ENCODE measurements at regions not wholly inside any gene's neighbourhood (a gene's known extent, or its start where the extent isn't known, plus 50 kb on each side); places are given as distances from the start of the nearest gene placed in this dataset.
"Not testable (repeated sequence)": the region's sequence is repeated elsewhere in the genome, so short reads cannot be mapped to it uniquely, and the experiment has no call there.

DNA sequence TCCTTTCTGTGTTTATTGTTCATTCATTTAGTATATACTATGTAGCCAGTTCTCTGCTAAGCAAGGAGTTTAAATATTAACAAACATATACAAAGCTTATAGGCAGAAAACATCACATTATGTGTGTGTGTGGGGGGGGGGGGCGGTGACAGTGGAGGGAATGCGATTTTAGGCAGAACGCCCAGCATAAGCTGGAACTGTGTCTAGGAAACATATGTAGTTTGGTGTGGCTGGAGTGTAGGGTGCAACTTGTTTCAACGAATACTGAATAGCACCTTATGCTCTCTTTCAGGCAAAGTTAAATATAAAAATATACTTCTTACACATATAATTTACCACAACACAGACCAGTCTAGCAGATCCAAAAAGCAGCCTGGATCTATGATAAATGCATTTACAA lies 980.6 kb downstream of the SLC6A15 start:
- no peak for DNase-seq (ENCODE audit: low spot score)

DNA sequence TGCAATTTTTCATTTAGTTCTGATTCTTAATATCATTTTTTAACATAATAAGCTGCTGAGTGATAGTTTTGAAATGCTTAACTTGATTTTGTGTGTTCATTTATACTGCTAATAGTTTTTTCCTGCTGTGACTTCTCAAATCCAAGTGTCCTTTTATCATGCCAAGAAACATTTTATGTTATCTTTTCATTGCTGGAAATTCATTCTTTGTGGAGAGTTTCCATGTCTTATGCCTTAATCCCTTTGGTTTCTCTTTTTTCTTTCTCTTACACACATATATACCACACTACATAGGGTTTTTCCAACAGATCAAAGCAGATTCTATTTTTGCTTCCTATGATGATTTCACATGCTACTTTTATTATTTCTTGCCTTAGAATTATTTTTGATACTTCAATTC lies 981.1 kb downstream of the SLC6A15 start:
- DNase-seq (ENCODE audit: low spot score) = no peak

DNA sequence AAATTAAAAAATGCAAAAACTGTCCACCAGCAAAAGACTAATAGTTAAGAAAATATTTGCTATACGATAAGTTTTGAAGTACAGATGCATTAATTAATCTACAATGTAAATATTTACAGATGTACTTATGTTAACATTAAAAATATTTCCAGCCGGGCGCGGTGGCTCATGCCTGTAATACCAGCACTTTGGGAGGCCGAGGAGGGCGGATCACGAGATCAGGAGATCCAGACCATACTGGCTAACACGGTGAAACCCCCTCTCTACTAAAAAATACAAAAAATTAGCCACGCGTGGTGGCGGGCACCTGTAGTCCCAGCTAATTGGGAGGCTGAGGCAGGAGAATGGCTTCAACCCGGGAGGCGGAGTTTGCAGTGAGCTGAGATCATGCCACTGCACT lies 982.8 kb downstream of the SLC6A15 start:
- not testable (repeated sequence) for DNase-seq (ENCODE audit: low spot score)

DNA sequence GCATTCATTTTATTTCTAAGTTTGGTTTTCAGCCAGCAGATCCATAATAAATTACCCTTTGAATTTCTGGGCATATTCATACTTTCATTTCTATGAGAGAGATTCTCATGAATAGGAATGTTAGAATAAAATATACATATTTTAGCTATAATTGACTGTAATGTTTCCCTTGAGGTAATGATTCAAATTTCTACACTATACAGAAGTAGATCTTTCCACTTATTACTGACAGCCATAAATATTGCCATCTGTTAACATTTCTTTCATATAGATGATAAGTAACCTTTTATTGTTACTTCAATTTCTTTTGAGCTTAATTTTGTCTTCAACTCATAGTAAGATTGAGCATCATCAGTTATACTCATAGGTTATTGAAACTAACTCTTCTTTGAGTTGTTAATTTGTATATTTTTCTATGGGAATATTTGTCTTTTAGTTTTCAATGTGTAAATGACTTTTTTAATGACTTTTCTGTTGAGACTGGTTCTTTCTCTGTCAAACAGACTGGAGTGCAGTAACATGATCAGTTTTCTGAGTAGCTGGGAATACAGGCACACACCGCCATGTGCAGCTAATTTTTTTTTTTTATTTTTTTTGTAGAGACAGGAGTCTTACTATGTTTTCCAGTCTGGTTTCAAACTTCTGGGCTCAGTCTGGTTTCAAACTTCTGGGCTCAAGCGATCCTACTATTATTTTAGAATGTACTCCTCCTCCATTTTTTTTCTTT lies 991.6 kb downstream of the SLC6A15 start:
- no peak for DNase-seq (ENCODE audit: low spot score)

DNA sequence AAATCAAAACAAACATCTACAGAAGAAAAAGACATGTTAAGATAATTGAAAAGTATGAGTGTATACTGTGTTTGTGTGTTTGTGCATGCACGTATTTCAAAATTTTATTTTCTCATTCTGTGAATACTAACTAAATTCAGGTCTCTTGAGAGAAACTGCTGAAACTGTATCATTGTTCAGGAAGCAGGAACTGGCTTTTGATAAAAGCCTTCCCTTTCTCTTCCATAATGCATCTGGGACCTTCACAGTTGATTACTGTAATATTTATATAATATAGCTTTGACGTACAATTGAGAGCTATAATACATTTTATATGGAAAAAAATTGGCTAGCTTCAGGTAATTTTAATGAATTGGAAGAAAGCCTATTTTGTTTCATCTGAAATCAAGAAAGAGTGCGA lies 993.5 kb downstream of the SLC6A15 start:
- DNase-seq (ENCODE audit: low spot score) = no peak

DNA sequence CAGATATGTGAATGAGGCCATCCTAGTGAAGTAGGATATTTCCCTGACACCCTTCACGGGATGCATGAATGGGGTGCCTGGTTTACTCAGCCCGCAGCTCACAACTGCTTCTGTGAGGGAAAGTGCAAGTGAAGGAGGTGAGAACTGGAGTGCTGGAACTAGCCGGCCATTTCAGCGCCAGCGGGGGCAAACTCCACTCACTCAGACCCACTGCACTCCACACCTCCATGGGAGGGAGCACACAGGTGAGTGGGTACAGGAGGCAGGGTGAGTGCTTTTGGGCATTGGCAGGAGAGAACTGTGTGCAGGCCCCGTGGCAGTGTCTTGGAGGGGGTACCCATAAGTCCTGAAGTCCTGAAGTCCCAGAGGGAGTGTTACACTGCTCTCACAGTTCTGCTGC lies 1008.4 kb downstream of the SLC6A15 start:
- DNase-seq (ENCODE audit: low spot score) = no peak

DNA sequence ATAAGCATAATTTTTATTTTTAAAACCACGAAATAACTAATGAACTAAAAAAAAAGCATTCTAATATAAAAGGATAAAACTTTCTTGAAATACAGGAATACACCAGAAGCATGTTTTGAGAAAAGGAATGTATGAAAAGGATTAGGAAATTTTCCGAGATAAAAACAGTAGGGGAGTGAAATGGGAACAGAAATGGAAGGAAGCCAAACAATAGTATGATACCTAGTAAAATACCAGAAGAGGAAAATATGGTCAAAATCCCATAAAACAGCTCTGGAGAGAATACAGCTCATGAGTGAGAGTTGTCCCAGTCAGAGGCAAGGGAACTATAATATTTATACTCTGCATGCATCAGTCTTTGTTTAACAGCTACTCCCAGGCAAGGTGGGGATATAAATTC lies 1016.2 kb downstream of the SLC6A15 start:
- no peak for DNase-seq (ENCODE audit: low spot score)

DNA sequence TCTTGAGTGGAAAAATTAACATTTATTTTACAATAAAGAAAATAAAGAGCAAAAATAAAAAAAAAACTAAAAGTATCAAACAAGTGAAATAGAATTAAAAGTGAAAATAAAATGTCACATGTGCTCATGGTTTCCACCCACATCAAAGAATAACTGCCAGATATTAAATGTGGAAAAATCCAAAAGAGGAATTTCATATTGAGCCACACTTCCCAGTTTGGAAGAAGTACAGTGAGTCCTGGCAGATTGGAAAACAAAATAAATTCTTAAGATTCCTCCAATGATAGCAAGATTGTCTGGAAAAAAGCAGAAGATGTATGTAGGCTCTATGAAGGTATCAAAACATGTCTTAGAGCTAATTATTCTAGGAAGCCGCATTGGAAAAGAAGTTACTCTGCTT lies 1019.5 kb downstream of the SLC6A15 start:
- DNase-seq (ENCODE audit: low spot score) = no peak

DNA sequence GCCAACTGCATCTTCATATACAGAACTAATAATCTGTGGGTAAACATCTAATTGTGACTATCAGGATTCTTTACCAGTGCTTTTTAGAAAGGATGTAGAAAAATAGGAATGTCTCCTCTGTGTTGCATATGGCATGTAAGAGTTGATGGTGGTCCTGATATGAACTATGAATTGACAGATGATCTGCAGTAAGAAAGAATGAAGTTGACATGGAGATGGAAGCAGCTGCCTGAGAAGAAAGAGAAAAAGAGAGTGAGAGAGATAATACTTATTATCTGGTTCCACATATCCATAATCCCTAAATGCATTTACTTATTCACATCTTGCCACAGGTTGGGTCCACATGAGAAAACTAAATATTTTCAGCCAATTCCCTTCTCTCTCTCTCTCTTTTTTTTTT lies 1022.9 kb downstream of the SLC6A15 start:
- no peak for DNase-seq (ENCODE audit: low spot score)

DNA sequence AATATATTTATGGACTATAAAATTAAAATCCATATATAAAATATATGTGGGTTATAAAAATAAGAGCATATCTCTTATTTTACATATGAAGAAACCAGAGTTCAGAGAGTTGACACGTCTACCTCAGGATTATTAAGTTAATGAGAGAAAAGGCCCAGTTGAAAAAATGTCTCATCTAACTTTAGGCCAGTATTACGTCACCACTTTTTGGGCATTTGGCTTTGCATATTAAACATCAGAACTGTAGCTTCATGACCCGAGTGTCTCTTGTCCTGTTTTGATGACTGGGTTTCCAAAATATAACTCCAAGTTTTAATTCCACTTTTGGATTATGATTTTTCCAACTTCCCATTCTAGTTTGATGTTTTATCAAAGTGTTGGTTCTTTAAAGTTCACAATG lies 1026.1 kb downstream of the SLC6A15 start:
- no peak for DNase-seq (ENCODE audit: low spot score)

DNA sequence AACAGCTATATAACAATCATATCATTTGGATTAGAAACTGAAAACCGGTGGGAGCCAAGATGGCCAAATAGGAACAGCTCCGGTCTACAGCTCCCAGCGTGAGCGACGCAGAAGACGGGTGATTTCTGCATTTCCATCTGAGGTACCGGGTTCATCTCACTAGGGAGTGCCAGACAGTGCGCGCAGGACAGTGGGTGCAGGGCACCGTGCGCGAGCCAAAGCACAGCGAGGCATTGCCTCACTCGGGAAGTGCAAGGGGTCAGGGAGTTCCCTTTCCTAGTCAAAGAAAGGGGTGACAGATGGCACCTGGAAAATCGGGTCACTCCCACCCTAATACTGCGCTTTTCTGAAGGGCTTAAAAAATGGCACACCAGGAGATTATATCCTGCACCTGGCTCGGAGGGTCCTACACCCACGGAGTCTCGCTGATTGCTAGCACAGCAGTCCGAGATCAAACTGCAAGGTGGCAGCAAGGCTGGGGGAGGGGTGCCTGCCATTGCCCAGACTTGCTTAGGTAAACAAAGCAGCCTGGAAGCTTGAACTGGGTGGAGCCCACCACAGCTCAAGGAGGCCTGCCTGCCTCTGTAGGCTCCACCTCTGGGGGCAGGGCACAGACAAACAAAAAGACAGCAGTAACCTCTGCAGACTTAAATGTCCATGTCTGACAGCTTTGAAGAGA lies 1041.5 kb downstream of the SLC6A15 start:
- not testable (repeated sequence) for DNase-seq (ENCODE audit: low spot score)

DNA sequence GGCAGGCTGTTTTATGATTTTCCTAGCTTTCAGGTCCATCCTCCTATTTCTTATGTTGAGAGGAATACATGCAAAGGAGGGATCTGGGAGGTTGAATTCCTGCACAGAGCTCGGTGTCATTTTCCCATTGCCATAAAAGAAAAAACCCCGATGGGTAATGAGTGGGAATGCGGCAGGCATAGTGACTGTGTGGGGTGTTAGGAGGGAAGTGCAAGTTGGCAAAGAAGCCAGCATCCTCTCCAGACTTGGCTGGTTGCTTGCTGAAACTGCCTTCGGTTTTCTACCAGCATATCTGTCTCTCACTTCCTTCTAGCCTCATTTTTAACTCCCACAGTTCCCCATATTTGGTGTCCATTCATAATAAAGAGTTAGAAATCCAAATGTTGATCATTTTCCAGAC lies 1046.1 kb downstream of the SLC6A15 start:
- no peak for DNase-seq (ENCODE audit: low spot score)

DNA sequence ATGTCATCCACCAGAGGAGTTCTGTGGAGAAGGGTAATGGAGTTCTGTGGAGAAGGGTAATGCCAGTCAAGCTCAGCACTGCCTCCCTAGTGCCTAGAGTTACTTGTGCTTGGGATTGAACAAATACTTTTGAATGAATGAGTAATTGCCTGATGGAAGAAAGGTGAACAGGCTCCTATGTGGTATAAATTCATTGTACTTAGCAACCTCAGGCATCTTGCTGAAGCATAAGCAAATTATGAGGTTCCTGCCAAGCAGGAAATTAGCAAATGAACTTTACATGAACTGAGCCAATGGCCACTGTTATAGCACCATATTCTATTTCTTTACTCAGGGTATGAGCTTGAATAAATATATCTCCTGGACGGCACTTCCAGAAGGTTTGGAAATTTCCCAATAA lies 1047.2 kb downstream of the SLC6A15 start:
- DNase-seq (ENCODE audit: low spot score) = no peak

DNA sequence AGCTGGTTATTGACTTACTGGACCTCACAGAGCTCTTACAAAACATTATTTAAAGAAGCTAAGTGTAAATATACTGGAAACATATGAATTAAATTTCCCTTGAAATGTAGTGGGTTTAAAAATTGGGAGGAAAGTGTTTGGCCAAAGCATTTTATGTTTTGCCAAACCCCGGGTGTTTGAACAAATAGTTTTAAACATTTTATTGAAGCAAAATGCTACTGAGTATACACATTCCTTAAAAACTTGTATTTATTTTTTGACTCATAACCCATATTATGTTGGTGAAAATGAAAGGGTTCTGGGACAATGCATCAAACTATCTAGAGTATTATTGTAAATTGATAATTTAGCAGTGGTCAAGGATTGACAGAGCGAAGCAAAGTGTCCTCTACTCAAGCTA lies 1048.5 kb downstream of the SLC6A15 start:
- DNase-seq (ENCODE audit: low spot score) = no peak

DNA sequence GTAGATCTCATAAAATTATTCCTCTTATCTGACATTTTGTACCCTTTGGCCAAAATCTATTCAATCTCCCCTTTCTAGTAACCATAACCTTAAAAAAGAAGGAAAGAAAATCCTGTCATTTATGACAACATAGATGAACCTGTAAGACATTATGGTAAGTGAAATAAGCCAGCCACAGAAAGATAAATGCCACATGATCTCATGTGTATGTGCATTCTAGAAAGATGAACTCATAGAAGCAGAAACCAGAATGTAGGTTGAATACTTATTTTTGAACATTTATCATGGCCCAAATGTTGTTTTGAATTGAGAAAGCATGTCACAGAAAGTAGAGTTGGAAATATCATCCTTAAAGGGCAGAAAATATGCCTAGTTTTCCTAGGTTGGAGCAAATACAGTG lies 1053.6 kb downstream of the SLC6A15 start:
- DNase-seq (ENCODE audit: low spot score) = no peak

DNA sequence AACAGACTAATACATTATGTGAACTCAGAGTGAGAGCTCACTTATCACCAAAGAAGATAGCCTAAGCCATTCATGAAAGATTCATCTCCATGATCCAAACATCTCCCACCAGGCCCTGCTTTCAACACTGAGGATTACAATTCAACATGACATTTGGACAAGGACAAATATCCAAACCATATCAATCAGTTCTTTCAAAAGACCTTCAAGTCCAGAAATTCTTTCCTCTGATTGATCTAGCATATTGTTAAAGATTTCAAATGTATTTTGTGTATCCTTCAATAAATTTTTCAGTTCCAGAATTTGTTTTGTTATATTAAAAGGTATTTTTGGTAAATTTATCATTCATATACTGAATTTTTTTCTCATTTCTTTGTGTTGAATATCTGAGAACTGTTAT lies 1055.8 kb downstream of the SLC6A15 start:
- no peak for DNase-seq (ENCODE audit: low spot score)

DNA sequence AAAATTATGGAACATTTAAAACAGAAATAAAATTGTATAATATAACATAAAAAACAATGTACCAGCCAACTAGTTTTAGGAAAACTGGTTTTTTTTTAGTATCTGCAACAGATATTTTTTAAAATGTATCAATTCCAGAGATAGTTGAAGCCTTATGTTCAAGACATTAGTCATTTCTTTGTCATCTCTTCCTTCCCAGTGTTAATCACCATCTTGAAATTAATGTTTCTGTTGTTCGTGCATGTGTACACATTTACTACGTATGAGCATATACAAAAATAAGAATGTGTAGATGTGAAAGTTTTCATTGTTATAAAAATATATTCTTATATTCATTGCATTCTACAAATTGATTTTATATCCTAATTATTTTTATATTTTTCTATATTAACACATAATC lies 1062.1 kb downstream of the SLC6A15 start:
- DNase-seq (ENCODE audit: low spot score) = no peak

DNA sequence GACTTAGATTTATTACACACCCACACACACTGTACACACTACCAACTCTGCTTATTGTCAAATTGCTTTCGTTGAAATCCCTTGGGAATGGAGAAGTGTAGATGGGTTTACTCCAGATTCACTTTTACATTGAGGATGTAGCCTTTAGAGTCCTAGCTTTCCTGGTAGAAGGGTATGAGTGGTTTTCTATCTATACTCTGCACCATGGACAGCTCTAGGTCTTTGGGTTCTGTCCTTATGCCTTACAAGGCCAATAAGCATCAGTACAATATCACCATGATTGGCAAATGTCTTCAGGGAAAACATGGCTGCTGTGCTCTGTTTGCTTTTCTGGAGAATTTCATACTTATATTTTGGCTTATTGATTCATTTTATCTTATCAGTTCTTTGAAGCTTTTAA lies 1063.9 kb downstream of the SLC6A15 start:
- DNase-seq (ENCODE audit: low spot score) = no peak

DNA sequence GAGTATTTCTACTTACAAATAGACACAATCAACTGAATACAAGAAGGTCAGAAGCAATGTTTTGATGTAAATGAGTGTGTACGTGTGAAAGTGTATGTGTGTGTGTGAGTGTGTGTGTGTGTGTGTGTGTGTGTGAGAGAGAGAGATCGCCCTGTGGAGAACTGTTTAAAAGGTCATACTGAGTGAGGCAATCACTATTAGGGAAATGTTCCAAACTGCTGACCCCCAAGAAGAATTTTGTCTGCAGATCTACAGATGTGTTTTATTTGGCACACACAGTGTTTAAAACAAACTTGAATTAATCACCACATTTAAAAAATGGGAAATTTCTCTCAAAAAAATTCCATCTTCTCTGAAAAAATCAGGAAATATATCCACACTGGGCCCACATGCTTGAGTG lies 1069.1 kb downstream of the SLC6A15 start:
- DNase-seq (ENCODE audit: low spot score) = no peak

DNA sequence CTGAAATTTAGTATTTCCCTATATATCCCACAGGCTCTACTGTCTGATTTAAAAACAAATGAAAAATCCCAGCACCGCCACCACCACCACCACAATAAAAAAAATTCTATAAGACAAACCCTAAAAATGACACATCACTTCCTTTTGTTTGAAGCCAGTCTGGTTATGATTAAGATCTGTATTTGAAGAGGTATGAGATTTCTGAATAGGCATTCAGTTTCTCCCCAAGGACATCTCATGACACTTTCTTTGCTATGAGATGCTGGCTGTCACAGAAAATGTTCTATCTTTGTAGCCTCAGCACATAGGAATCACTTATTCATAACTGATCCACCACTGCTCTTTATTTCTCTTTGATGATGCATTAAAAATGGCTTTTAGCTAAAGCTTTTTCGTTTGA lies 1071.0 kb downstream of the SLC6A15 start:
- DNase-seq (ENCODE audit: low spot score) = no peak

DNA sequence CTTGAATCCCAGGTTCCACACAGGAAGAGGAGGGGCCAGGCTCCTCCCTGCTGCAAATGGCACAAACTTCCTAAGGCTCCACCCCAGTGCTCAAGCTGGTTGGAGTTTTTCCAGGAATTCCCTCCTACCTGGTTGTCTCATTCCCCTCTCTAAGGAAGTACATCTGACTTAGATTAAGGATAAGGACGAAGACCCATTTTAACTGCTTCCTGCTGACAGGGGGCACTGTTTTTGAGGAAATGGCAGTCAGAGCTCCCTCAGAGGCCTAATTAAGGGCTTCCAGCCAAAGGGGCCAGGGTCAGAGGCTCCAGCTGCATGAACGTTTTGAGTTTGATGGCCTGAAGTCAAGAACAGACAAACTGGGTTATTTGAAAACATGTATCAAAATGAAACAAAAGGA lies 1084.7 kb downstream of the SLC6A15 start:
- peak; percentile 14 for DNase-seq (ENCODE audit: low spot score)

DNA sequence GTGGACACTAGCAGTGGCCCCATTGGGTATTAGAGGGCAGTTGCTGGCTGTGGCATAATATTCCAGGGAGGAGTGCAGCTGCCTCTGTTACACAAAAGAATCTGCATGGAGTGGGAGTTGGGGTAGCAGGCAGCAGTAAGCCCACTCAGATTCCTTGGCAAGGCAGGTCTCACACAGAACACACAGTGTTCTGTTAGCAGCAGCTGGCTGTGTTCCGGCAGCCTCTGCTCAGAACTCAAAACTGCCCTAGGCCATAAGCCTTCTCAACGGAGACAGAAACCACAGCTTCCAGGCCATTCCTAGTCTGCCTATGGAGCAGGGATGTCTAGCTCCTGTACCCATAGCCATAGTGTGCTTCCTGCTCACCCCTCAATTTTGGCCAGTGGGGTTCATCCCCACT lies 1085.4 kb downstream of the SLC6A15 start:
- DNase-seq (ENCODE audit: low spot score) = no peak

DNA sequence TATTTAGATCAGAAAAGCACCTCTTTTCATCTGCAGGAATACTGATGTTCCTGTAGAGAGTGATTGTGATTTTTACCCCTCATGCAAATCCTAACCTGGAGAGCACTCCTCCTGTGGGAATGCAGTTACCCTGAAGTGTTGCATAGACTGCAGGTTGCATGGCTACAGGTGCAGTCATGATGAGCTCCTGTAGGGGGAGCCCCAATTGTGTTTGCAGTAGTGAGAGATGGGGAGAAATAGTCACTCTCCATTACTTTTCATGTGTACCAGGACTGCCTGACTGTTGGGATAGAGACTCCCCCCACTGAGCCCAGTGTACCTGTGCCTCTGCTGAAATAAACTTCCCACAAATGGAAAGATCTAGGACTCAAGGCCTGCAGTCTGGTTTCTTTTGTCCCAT lies 1086.5 kb downstream of the SLC6A15 start:
- DNase-seq (ENCODE audit: low spot score) = peak; percentile 7

All from A172 (cell line).